ENCODE measurements at regions not wholly inside any gene's neighbourhood (a gene's known extent, or its start where the extent isn't known, plus 50 kb on each side); places are given as distances from the start of the nearest gene placed in this dataset.

DNA sequence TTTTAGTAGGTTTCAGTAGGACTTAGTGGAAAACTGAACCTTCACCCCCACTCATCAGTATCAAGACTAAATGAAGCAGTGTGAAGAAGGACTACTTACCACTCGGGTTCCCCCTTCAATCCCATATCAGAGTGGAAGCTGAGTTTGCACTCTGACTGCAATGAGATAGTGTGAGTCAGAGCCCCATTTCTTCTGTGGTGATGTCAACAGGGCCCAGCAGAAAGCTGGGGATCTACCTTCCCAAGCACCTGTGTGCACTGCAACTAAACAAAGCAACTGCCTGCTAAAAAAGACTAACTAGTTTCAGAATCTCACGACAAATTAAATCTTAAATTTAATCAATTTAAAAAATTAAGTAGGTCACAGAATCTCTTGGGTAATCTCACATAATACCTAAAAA, 1837.0 kb upstream of the PCDH7 start:
- H3K4me1 ChIP-seq (ENCODE audit: insufficient read depth, insufficient read length): no peaks in the 10 kb centered on the region
- H3K27me3 ChIP-seq (ENCODE audit: insufficient read depth, insufficient read length): no peaks in the 10 kb centered on the region
- TF ChIP-seq YY1 (IDR thresholded peaks at IDR 0.05; ENCODE audit: insufficient read depth, insufficient read length): no peak
- no peak for TF ChIP-seq ZNF274 (IDR thresholded peaks at IDR 0.05; ENCODE audit: low read depth, low read length)
- no peak for TF ChIP-seq SUZ12 (IDR thresholded peaks at IDR 0.05; ENCODE audit: extremely low read depth, insufficient read depth, insufficient read length)
- no peak overlapping the region for H3K4me3 ChIP-seq (ENCODE audit: insufficient read length, low read depth)
- no peak for DNase-seq (ENCODE audit: low read depth, low spot score)
- no peak overlapping the region for H3K9ac ChIP-seq (ENCODE audit: insufficient read length, low read depth)
- H3K9me3 ChIP-seq (ENCODE audit: insufficient read depth, low read length): no peaks in the 10 kb centered on the region
- H3K36me3 ChIP-seq (ENCODE audit: insufficient read depth, insufficient read length, low read length): no peaks in the 10 kb centered on the region

DNA sequence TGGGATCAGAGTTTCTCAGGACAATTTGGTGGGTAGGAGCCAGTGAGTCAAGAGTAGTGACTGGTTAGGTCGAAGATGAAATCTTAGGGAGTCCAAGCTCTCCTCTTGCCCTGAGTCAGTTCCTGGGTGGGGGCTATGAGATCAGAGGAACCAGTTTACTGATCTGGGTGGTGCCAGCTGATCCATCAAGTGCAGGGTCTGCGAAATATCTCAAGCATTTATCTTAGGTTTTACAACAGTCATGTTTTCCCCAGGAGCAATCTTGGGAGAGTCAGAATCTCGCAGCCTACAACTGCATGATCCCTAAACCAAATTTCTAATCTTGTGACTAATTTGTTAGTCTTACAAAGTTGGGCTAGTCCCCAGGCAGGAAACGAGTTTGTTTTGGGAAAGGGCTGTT, 1833.2 kb upstream of the PCDH7 start:
- H3K4me3 ChIP-seq (ENCODE audit: insufficient read length, low read depth): no peak overlapping the region
- no peaks in the 10 kb centered on the region for H3K27me3 ChIP-seq (ENCODE audit: insufficient read depth, insufficient read length)
- no peak overlapping the region for H3K9ac ChIP-seq (ENCODE audit: insufficient read length, low read depth)
- H3K9me3 ChIP-seq (ENCODE audit: insufficient read depth, low read length): no peaks in the 10 kb centered on the region
- no peaks in the 10 kb centered on the region for H3K36me3 ChIP-seq (ENCODE audit: insufficient read depth, insufficient read length, low read length)
- TF ChIP-seq YY1 (IDR thresholded peaks at IDR 0.05; ENCODE audit: insufficient read depth, insufficient read length) (no peak), SUZ12 (IDR thresholded peaks at IDR 0.05; ENCODE audit: extremely low read depth, insufficient read depth, insufficient read length) (no peak), ZNF274 (IDR thresholded peaks at IDR 0.05; ENCODE audit: low read depth, low read length) (no peak)
- no peaks in the 10 kb centered on the region for H3K4me1 ChIP-seq (ENCODE audit: insufficient read depth, insufficient read length)
- DNase-seq (ENCODE audit: low read depth, low spot score): no peak

DNA sequence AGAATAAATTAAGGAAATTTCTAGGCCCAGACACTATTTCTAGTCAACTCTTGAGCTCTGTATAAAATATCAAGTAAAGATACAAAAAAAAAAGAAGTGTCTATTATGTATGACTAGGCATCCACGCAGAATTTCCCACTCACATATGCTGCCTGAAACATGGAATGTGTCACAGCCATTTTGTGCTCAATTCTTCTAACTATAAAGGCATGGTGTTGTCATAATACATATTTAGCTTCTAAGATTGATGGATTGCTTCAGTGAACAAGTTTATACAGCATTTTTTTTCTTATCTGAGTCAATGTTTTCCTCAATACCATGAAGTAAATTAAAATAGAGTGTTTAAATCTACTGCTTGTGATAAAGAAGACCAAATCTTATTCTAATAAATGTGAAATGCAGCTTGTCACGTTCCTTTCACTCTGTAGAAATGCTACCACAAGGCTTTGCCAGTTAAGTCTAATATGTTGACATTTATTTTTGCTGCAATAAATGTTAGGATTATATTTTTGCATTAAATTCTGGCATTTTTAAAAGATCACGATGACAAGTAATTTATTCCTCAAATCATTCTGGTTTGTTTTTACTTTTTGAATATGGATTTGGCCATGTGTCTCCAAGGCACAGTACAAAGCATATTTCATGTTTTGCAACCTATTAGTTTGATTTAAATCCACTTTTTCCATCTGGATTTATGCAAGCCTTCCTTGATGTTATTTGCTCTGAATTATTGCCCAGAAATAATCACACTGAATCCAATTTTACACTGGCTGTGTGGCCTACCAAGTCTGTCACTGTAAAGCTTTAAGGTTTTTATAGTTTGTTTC, 1829.0 kb upstream of the PCDH7 start:
- no peak for TF ChIP-seq YY1 (IDR thresholded peaks at IDR 0.05; ENCODE audit: insufficient read depth, insufficient read length)
- no peak for TF ChIP-seq SUZ12 (IDR thresholded peaks at IDR 0.05; ENCODE audit: extremely low read depth, insufficient read depth, insufficient read length)
- no peak for TF ChIP-seq ZNF274 (IDR thresholded peaks at IDR 0.05; ENCODE audit: low read depth, low read length)
- H3K36me3 ChIP-seq (ENCODE audit: insufficient read depth, insufficient read length, low read length): no peaks in the 10 kb centered on the region
- no peak for DNase-seq (ENCODE audit: low read depth, low spot score)

DNA sequence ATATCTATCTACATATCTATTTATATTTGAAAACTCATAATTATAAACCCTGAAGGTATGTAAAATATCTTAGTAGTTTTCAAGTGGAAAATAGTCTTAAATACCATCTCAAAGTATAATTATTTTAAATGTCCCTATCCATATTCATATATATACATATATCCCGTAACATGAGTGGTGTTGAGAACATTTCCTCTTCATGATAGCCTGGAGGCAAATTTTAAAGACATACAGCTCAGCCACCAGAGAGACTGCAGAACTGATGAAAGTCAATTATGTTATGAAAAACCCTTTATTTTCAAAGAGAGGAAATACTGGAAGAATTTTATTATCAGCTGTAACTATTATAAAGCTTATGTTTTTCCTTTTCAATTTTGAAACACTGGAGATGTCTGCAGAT, 1806.7 kb upstream of the PCDH7 start:
- TF ChIP-seq YY1 (IDR thresholded peaks at IDR 0.05; ENCODE audit: insufficient read depth, insufficient read length) (no peak), ZNF274 (IDR thresholded peaks at IDR 0.05; ENCODE audit: low read depth, low read length) (no peak), SUZ12 (IDR thresholded peaks at IDR 0.05; ENCODE audit: extremely low read depth, insufficient read depth, insufficient read length) (no peak)
- DNase-seq (ENCODE audit: low read depth, low spot score): no peak
- H3K4me3 ChIP-seq (ENCODE audit: insufficient read length, low read depth): no peak overlapping the region
- H3K9ac ChIP-seq (ENCODE audit: insufficient read length, low read depth): no peak overlapping the region
- no peaks in the 10 kb centered on the region for H3K9me3 ChIP-seq (ENCODE audit: insufficient read depth, low read length)
- no peaks in the 10 kb centered on the region for H3K4me1 ChIP-seq (ENCODE audit: insufficient read depth, insufficient read length)
- no peaks in the 10 kb centered on the region for H3K36me3 ChIP-seq (ENCODE audit: insufficient read depth, insufficient read length, low read length)
- H3K27me3 ChIP-seq (ENCODE audit: insufficient read depth, insufficient read length): no peaks in the 10 kb centered on the region

More for the DNA sequence above, 1829.0 kb upstream of the PCDH7 start:
- no peaks in the 10 kb centered on the region for H3K9me3 ChIP-seq (ENCODE audit: insufficient read depth, low read length)
- H3K4me1 ChIP-seq (ENCODE audit: insufficient read depth, insufficient read length): no peaks in the 10 kb centered on the region
- no peaks in the 10 kb centered on the region for H3K27me3 ChIP-seq (ENCODE audit: insufficient read depth, insufficient read length)
- H3K4me3 ChIP-seq (ENCODE audit: insufficient read length, low read depth): no peak overlapping the region
- H3K9ac ChIP-seq (ENCODE audit: insufficient read length, low read depth): no peak overlapping the region

DNA sequence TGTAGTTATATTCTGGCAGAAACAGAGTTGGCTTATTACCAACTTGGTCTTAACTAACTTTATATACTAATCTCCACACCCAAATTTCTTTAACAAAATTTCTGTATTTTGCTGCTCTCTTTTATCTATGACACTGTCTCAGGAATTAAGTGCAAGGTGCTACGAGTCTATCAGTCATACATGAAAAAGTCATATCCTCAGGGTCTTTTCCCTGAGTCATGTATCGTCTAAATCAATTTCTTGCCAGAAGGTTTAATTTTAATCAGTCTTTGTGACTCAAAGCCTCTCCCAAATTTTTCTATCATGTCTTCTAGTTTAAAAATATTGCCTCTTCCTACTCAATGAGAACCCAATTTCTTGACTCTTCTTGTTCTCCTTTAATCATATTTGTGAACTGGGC, 1803.6 kb upstream of the PCDH7 start:
- H3K9me3 ChIP-seq (ENCODE audit: insufficient read depth, low read length): no peaks in the 10 kb centered on the region
- no peaks in the 10 kb centered on the region for H3K4me1 ChIP-seq (ENCODE audit: insufficient read depth, insufficient read length)
- no peak for TF ChIP-seq YY1 (IDR thresholded peaks at IDR 0.05; ENCODE audit: insufficient read depth, insufficient read length)
- H3K9ac ChIP-seq (ENCODE audit: insufficient read length, low read depth): no peak overlapping the region
- H3K27me3 ChIP-seq (ENCODE audit: insufficient read depth, insufficient read length): no peaks in the 10 kb centered on the region
- no peaks in the 10 kb centered on the region for H3K36me3 ChIP-seq (ENCODE audit: insufficient read depth, insufficient read length, low read length)
- H3K4me3 ChIP-seq (ENCODE audit: insufficient read length, low read depth): no peak overlapping the region
- no peak for DNase-seq (ENCODE audit: low read depth, low spot score)

DNA sequence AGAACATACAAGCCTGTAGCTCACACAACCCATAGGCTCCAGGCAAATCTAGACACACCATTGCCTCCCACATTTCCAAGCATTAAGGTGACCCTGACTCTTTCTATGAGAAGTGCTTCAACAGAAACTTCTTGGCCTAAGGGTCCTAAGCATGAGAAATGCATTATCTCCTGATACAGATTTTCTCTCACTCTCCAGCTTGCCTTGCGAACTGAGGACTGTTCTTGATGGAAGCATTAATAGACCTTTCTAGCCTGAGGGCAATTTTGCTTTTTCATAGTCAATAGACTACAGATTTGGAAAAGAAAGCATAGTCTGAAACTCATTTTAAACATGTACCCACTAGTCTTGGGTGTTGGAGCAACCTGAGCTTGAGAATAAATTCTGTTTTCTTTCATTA, 1801.3 kb upstream of the PCDH7 start:
- H3K4me3 ChIP-seq (ENCODE audit: insufficient read length, low read depth): no peak overlapping the region
- no peaks in the 10 kb centered on the region for H3K9me3 ChIP-seq (ENCODE audit: insufficient read depth, low read length)
- H3K36me3 ChIP-seq (ENCODE audit: insufficient read depth, insufficient read length, low read length): no peaks in the 10 kb centered on the region
- no peaks in the 10 kb centered on the region for H3K4me1 ChIP-seq (ENCODE audit: insufficient read depth, insufficient read length)
- no peak for TF ChIP-seq SUZ12 (IDR thresholded peaks at IDR 0.05; ENCODE audit: extremely low read depth, insufficient read depth, insufficient read length)
- TF ChIP-seq YY1 (IDR thresholded peaks at IDR 0.05; ENCODE audit: insufficient read depth, insufficient read length): no peak
- no peak for TF ChIP-seq ZNF274 (IDR thresholded peaks at IDR 0.05; ENCODE audit: low read depth, low read length)
- H3K27me3 ChIP-seq (ENCODE audit: insufficient read depth, insufficient read length): no peaks in the 10 kb centered on the region
- no peak overlapping the region for H3K9ac ChIP-seq (ENCODE audit: insufficient read length, low read depth)
- no peak for DNase-seq (ENCODE audit: low read depth, low spot score)

DNA sequence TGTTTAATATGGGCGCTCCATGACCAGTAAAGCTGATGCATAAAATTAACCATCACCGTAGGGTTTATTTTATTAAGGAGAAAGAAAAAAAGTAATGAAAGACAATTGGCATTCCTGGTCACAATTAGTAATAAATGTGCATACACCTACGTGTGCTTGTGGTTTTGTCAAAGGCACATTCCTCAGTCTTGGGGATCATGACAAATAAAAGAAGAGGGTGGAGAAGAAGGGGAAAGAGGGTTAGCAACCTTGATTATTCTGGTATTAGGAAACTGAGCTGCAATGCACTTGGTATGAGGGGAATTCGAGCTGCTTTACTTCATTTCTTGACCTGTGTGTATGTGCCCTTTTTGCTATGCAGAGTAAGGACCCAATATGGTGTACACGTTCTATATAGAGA, 1798.3 kb upstream of the PCDH7 start:
- no peaks in the 10 kb centered on the region for H3K9me3 ChIP-seq (ENCODE audit: insufficient read depth, low read length)
- no peaks in the 10 kb centered on the region for H3K27me3 ChIP-seq (ENCODE audit: insufficient read depth, insufficient read length)
- H3K4me1 ChIP-seq (ENCODE audit: insufficient read depth, insufficient read length): no peaks in the 10 kb centered on the region
- no peak overlapping the region for H3K9ac ChIP-seq (ENCODE audit: insufficient read length, low read depth)
- H3K4me3 ChIP-seq (ENCODE audit: insufficient read length, low read depth): no peak overlapping the region
- TF ChIP-seq ZNF274 (IDR thresholded peaks at IDR 0.05; ENCODE audit: low read depth, low read length): no peak
- TF ChIP-seq YY1 (IDR thresholded peaks at IDR 0.05; ENCODE audit: insufficient read depth, insufficient read length): no peak
- TF ChIP-seq SUZ12 (IDR thresholded peaks at IDR 0.05; ENCODE audit: extremely low read depth, insufficient read depth, insufficient read length): no peak
- no peaks in the 10 kb centered on the region for H3K36me3 ChIP-seq (ENCODE audit: insufficient read depth, insufficient read length, low read length)
- no peak for DNase-seq (ENCODE audit: low read depth, low spot score)

Data from NT2/D1 (cell line).